Keratinocyte (primary cell): ENCODE measurements at regions not wholly inside any gene's neighbourhood (a gene's known extent, or its start where the extent isn't known, plus 50 kb on each side); places are given as distances from the start of the nearest gene placed in this dataset.

Experiments used
- DNase-seq: peaks from one replicate; pipeline ENCODE4 v3.0.0-alpha.2; 2011; ENCODE audit warnings: low read depth, missing footprints, low spot score
- FAIRE-seq: peaks from 2 replicates; lab custom pipeline; 2011; peaks lifted over from hg19 to GRCh38; lab: Jason Lieb, UNC
- H2AFZ ChIP-seq: 2 replicates; pipeline ENCODE4 v1.6.0; 2012; ENCODE audit warnings: low read length, control low read depth, inconsistent platforms; ENCODE audit not compliant: control insufficient read depth
- H3K27ac ChIP-seq: 2 replicates; pipeline ENCODE4 v1.5.1; 2011; ENCODE audit warnings: low read length; ENCODE audit not compliant: control insufficient read depth, insufficient read depth
- H3K27me3 ChIP-seq: 3 replicates; pipeline ENCODE4 v1.6.0; 2011; ENCODE audit warnings: low read length; ENCODE audit not compliant: control insufficient read depth, insufficient read depth; ENCODE audit errors: extremely low read depth
- H3K36me3 ChIP-seq, 2 experiments: 2 replicates in 1 of 2; 3 replicates in 1 of 2; pipeline ENCODE4 v1.5.1; 2011; ENCODE audit warnings: low read length in 2 of 2, mild to moderate bottlenecking in 1 of 2; ENCODE audit not compliant: control insufficient read depth in 2 of 2, insufficient read depth in 2 of 2; ENCODE audit errors: extremely low read depth in 1 of 2
- H3K4me1 ChIP-seq: 3 replicates; pipeline ENCODE4 v1.5.1; 2011; ENCODE audit warnings: low read length; ENCODE audit not compliant: control insufficient read depth, insufficient read depth; ENCODE audit errors: extremely low read depth
- H3K4me2 ChIP-seq: 3 replicates; pipeline ENCODE4 v1.6.0; 2011; ENCODE audit warnings: low read depth, low read length; ENCODE audit not compliant: control insufficient read depth, insufficient read depth; ENCODE audit errors: extremely low read depth
- H3K4me3 ChIP-seq, 3 experiments: fragments of 200-600 bp in 1 of 3; sonication (generic) in 1 of 3; 2 replicates in 2 of 3; 3 replicates in 1 of 3; pipeline ENCODE4 v1.5.1; 2011 to 2016; ENCODE audit warnings: low read length in 3 of 3, mild to moderate bottlenecking in 3 of 3, control low read depth in 2 of 3, inconsistent platforms in 1 of 3, low read depth in 1 of 3, mixed read lengths in 1 of 3, mixed run types in 1 of 3, moderate library complexity in 1 of 3; ENCODE audit not compliant: control insufficient read depth in 2 of 3, insufficient read depth in 2 of 3; ENCODE audit errors: extremely low read depth in 1 of 3
- H3K79me2 ChIP-seq: 2 replicates; pipeline ENCODE4 v1.6.0; 2012; ENCODE audit warnings: low read length; ENCODE audit not compliant: control insufficient read depth, insufficient read depth
- H3K9ac ChIP-seq: 3 replicates; pipeline ENCODE4 v1.6.0; 2011; ENCODE audit warnings: low read length; ENCODE audit not compliant: control insufficient read depth, insufficient read depth; ENCODE audit errors: extremely low read depth
- H3K9me1 ChIP-seq: 3 replicates; pipeline ENCODE4 v1.6.0; 2011; ENCODE audit warnings: low read length; ENCODE audit not compliant: control insufficient read depth, insufficient read depth; ENCODE audit errors: extremely low read depth
- H3K9me3 ChIP-seq: 2 replicates; pipeline ENCODE4 v1.5.1; 2012; ENCODE audit warnings: low read depth, low read length; ENCODE audit not compliant: control insufficient read depth
- H4K20me1 ChIP-seq: 3 replicates; pipeline ENCODE4 v1.6.0; 2011; ENCODE audit warnings: low read length; ENCODE audit not compliant: control insufficient read depth, insufficient read depth; ENCODE audit errors: extremely low read depth
- EZH2 ChIP-seq: IDR thresholded peaks from one replicate; pipeline ENCODE4 v1.6.1; 2012; ENCODE audit warnings: inconsistent platforms, mild to moderate bottlenecking, low read length, moderate library complexity
- dilution Hi-C: fragments of 300-500 bp; cut with MboI; formaldehyde crosslinking; loops from one replicate; pipeline ENCODE4 v1.7.0; 2020; ENCODE audit warnings: low sequenced_read_pairs; ENCODE audit not compliant: extremely low pct_ligation_motif_present
- TF ChIP-seq, protein P1 (sequence below), 3 experiments: IDR thresholded peaks in 1 of 3; conservative IDR thresholded peaks in 1 of 3; optimal IDR thresholded peaks in 1 of 3; 2 replicates in 2 of 3; 3 replicates in 1 of 3; pipeline versions ENCODE3 to v1.5.1; 2011; ENCODE audit warnings: low read length in 3 of 3, mild to moderate bottlenecking in 3 of 3, moderate library complexity in 2 of 3, control low read depth in 1 of 3, inconsistent platforms in 1 of 3; ENCODE audit not compliant: insufficient read depth in 2 of 3; ENCODE audit errors: extremely low read depth in 1 of 3

DNA sequence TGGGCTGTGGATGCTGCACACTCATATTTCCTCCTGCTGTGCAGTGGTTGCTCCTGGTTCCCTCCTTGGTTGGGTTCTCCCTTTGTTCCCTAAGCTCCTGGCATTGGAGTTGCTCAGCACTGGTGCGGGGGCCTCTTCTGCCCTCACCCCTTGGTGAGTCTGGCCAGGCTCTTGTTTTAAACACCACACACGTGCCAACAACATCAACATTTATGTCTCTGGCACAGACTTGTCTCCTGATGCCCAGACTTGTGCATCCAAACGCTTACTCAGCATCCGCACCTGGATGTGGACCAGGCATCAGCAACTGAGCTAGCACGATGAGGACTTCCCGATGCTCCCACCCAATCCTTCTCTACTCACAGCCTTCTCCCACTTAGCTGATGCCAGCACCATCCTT, 627.6 kb downstream of the NPHP4 start:
- no peaks in the 10 kb centered on the region for H3K36me3 ChIP-seq
- H3K4me2 ChIP-seq = peak overlapping the region; percentile 14
- no peak overlapping the region for H3K4me3 ChIP-seq
- TF ChIP-seq EZH2 = no peak
- TF ChIP-seq, protein P1, sequence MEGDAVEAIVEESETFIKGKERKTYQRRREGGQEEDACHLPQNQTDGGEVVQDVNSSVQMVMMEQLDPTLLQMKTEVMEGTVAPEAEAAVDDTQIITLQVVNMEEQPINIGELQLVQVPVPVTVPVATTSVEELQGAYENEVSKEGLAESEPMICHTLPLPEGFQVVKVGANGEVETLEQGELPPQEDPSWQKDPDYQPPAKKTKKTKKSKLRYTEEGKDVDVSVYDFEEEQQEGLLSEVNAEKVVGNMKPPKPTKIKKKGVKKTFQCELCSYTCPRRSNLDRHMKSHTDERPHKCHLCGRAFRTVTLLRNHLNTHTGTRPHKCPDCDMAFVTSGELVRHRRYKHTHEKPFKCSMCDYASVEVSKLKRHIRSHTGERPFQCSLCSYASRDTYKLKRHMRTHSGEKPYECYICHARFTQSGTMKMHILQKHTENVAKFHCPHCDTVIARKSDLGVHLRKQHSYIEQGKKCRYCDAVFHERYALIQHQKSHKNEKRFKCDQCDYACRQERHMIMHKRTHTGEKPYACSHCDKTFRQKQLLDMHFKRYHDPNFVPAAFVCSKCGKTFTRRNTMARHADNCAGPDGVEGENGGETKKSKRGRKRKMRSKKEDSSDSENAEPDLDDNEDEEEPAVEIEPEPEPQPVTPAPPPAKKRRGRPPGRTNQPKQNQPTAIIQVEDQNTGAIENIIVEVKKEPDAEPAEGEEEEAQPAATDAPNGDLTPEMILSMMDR (optimal IDR thresholded peaks at IDR 0.05 in 1 of 3, IDR thresholded peaks at IDR 0.05 in 1 of 3, conservative IDR thresholded peaks at IDR 0.05 in 1 of 3; ENCODE audit: extremely low read depth in 1 of 3, insufficient read depth in 2 of 3, low read length in 3 of 3) = no peak
- peaks cover 7% of the 10 kb centered on the region for H3K4me1 ChIP-seq
- no peaks in the 10 kb centered on the region for H3K27me3 ChIP-seq
- peak; percentile 57 for FAIRE-seq
- dilution Hi-C loops = no loop called here
- no peaks in the 10 kb centered on the region for H4K20me1 ChIP-seq
- no peaks in the 10 kb centered on the region for H3K9me1 ChIP-seq
- no peaks in the 10 kb centered on the region for H3K9me3 ChIP-seq
- no peak overlapping the region for H3K27ac ChIP-seq
- H3K9ac ChIP-seq = no peak overlapping the region
- H3K79me2 ChIP-seq = no peaks in the 10 kb centered on the region
- H2AFZ ChIP-seq = no peak overlapping the region
- DNase-seq = no peak

DNA sequence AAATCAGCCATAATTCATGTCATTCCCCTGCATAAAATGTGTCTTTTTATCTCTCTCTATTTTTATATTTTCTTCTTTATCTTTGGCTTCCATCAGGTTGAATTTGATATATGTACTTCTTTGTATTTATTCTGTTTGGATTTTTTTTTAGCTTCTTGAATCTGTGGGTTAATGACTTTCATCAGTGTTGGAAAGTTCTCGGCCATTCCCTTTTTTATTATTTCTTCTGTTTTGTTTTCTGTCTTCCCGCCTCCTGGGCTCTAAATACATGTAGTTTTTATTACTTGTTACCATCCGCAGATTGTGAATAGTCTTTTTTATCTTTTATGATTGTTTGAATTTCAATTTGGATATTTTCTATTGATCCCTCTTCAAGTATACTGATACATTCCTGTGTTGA, 637.5 kb downstream of the NPHP4 start:
- Histone ChIP-seq H3K27ac (no peak overlapping the region), H3K36me3 (no peaks in the 10 kb centered on the region), H3K9ac (no peak overlapping the region), H3K4me3 (no peak overlapping the region), H3K9me1 (no peaks in the 10 kb centered on the region), H3K79me2 (no peaks in the 10 kb centered on the region), H3K4me1 (no peaks in the 10 kb centered on the region), H3K9me3 (no peaks in the 10 kb centered on the region), H4K20me1 (no peaks in the 10 kb centered on the region), H2AFZ (no peak overlapping the region), H3K27me3 (no peaks in the 10 kb centered on the region), H3K4me2 (no peak overlapping the region)
- TF ChIP-seq EZH2 = no peak
- TF ChIP-seq, protein P1 (optimal IDR thresholded peaks at IDR 0.05 in 1 of 3, IDR thresholded peaks at IDR 0.05 in 1 of 3, conservative IDR thresholded peaks at IDR 0.05 in 1 of 3; ENCODE audit: extremely low read depth in 1 of 3, insufficient read depth in 2 of 3, low read length in 3 of 3) = no peak
- dilution Hi-C loops = no loop called here
- no peak for DNase-seq
- FAIRE-seq = no peak
